HG03159 (cell line): ENCODE measurements at regions not wholly inside any gene's neighbourhood (a gene's known extent, or its start where the extent isn't known, plus 50 kb on each side); places are given as distances from the start of the nearest gene placed in this dataset.

ENCODE experiments used
- ATAC-seq: cut with Tn5 transposase; IDR thresholded peaks from one replicate; pipeline ENCODE4 v1.9.1; 2021; ENCODE audit warnings: mild to moderate bottlenecking, moderate library complexity; ENCODE audit not compliant: unreplicated experiment

DNA sequence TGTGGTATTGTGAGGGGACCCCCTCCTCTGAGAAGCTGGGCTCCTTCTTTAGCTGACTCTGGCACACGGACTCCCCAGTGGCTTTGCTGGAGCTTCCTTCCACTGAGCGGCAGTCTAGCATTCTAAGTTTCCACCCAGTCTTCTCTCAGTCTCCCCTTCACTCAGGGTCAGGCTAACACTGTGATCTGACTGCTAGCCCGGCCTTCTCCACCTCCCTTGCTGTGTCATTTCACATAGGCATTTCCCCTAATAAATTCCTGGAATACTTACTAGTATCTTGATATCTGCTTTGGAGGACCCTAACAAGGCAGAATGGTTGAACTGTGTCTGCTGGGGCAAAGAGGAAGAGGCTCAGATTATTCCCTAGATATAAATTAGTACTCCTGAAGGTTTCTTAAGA, 106.2 kb upstream of the THBS1 start:
- ATAC-seq: no peak

GRCh38 chr15:39478996-39479395, 101.9 kb upstream of the THBS1 start:
- ATAC-seq: no peak

DNA sequence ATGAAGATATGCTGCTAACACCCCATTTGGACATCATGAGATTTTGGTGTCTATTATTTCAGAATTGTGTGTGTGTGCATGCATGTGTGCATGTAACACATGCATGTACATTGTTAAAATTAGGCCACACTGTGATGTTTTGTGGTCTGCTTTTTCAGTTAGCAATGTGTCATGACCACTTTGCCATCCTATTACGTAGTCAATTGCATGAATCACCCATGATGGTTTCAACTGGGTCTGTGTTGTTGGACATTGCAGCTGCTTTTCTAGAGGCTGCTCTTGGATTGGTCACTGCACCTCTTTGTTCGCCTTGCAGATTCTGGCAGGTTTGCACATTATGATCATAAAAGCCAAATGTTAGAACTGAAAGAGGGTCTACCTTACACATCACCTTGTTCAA, 101.0 kb upstream of the THBS1 start:
- ATAC-seq: no peak

DNA sequence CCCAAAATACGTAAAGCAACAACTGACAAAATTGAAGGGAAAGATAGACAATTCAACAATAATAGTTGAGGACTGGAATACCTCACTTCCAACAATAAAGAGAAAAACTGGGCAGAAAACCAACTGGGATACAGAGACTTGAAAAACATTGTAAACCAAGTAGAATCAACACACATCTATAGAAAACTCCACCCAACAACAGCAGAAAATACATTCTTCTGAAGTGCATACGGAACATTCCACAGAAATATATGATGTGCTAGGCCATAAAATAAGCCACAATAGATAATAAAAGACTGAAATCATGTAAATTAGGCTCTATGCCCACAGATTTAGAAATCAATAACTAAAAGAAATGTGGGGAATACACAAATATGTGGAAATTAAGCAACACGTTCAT, 98.4 kb upstream of the THBS1 start:
- ATAC-seq: no peak

- no peak for ATAC-seq
These were observed 94.0 kb upstream of the THBS1 start for GRCh38 chr15:39486621-39487457.

DNA sequence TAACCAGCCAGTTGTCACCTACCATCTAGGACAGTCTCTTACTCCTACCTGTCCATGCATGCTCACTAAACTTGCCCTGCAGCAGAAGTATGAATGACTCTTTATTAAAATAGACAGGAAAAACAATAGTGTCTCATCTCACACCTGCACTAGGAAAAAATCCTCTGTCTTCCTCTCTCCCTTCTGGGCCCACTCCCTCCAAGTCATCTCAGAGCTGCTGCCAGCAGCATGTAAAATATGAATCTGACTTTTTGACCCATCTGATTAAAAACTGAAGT, 93.5 kb upstream of the THBS1 start:
- ATAC-seq: no peak

- ATAC-seq: no peak
These were observed 92.4 kb upstream of the THBS1 start for GRCh38 chr15:39488516-39488915.

DNA sequence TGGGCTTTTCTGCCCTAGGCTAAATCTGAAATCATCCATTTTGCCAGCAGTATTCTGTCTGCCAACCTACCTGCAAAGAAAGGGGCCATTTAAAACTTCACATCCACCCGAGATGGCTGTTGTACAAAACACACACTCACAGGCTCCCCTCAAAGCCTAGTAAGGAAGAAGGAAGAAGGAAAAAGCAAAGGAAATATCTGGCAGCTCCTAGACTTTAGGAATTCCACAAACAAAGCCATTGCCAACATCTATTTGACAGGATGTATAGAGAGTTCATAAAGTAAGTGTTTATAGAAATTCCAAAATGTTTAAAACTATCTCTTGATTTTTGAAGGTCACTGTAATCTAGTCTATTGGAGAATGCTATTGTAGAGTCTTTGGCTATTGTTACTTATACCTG, 91.9 kb upstream of the THBS1 start:
- ATAC-seq: no peak

- ATAC-seq: no peak
These were observed 89.6 kb upstream of the THBS1 start for GRCh38 chr15:39491115-39491885.

DNA sequence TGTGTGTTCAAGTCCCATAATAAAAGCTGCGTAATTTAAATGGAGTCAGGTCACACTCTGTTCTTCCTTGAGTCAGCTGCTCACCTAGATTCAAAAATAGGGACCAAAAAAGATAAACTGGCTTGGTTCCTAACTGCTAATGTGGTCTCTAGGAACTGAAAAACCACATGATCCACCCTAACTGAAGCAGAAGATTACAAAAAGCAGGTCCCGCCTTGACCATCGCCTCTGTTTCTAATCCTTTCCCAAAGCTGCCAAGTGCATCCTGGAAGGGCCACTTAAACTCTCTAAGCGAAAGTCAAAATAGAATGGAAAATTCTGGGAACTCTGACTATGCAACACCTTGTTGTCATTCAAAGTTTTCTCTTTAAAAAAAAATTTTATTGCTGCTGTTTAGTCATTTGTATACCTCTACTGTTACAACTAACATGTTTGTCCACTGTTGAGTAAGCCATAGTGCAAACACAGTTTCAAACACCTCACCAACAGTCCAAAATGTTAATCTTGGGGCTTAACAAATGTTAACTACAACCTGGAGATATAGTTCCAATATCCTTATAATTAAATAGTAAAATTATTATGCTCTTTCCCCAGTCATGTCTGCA, 88.9 kb upstream of the THBS1 start:
- no peak for ATAC-seq

DNA sequence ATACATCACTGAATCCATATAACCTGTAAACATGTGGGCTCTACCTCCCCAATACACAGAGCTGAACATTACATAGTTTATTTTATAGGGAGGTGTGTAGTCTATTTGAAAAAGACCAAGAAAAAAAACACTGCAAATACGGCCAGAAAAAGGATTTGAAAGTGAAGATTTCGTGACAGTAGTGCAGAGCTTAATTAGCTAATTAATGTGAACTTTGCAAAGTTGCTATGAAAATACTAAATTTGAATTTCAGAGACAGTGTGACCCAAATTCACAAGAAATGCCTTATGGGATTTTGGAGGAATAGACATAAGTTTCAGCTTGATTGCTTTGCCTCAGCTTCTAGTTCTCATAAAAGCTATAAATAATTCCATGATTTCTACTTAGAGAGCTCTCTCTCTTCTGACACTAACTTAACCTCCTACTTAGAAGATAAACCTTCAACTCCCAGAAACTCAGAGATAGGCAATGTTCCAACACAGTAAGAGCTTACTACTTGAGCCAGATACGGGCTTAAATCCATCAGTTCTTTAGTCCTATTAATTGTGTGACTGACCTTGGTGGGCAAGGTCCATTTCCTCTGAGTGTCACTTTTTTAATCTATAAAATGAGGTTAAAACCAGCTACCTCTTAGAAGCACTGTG, 87.3 kb upstream of the THBS1 start:
- no peak for ATAC-seq

DNA sequence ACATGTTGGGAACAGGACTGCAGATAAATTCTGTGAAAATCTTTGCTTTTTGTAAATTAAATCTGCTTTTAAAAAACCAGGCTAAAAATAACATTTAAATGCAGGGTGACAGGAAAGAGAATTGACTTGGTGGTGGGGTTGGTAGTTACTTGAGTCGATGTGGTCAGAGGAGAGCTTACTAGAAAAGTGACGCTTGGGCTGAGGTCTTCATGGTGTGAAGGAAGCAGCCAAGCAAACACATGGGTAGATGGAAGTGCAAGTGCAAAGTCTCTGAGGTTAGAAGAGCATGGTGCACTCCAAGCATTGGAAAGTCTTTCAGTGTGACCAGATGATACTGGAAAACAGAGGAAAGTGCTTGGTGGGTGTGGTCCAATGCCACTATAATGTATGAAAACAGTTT, 86.4 kb upstream of the THBS1 start:
- ATAC-seq: no peak

DNA sequence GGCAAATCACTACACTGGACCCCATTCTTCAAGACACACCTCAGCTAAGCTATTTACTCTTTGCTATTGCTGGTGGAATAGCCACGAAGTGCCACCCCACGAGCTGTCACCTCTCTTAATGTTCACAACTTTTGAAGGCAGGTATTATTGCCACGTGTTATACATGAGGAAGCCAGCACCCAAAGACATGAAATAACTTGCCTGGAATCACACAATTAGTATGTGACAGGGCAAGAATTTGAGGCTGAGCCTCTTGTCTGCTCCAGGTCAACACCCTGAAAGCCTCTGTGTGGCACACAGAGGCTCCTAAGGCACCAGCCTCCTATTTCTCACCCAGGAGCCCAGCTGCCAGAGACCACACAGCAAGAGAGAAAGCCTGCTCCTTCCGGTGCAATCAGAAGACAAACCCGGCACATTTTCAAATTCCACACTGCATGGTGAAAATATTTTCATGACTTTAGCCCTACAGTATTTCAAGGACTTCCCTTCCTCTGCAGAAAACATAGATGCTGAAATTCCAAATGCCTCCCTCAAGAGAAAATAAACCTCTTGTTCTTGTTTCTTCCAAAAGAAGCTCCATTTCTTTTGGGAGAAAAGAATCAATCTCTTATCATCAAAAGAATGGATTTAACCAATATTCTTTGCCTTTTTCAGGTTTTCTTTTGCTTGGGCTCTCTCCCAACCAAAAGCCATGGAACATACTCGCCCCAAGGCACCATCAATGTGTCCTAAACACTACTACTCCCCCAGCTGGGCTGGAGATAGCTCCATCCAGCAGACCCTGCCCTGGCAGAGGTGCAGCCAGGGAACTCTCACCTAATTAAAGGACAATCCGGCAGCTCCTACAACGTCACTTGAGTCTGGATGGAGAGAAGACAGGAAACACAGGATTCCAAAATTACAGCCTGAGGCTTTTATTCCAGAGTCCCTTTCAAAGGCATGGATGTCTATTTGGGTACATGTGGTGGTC, 84.7 kb upstream of the THBS1 start:
- no peak for ATAC-seq

- ATAC-seq: no peak
These were observed 83.7 kb upstream of the THBS1 start for GRCh38 chr15:39497016-39497758.

DNA sequence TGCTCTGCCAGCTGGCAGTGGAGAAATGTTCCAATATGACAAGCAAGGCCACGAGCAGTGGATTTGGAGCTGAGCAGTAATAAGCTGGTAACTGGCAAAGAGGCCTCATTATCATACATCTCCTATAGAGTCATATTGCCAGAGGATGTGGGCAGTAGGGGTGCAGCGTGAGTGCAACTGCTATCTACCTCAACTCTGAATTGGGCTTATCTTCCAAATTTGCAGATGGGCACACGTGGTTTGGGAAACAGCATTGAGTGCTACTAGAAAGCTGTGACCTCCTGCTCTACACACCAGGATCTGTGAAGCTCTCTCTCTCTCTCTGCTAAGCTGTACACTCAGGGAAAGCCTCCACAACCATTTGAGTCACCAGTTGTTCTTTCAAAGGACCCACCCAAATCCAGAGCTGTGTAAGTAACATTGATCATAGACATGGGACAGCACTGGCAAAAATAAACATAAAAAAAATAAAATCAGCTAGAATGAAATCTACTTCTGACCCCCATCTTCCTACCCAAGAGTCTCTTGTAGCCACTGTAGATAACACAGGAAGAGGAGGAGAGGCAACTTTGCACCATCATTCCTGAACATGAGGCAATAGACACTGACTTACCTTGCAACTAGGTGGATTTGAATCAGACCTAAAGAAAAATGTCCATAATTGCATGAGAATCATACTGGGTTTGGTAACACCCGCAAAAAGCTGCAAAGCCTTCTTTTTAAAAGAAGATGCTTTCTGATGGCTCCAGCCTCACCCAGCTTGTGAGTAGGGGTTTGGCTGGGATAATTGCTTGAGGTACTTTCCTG, 82.9 kb upstream of the THBS1 start:
- ATAC-seq: no peak

GRCh38 chr15:39498629-39499028, 82.2 kb upstream of the THBS1 start:
- no peak for ATAC-seq

DNA sequence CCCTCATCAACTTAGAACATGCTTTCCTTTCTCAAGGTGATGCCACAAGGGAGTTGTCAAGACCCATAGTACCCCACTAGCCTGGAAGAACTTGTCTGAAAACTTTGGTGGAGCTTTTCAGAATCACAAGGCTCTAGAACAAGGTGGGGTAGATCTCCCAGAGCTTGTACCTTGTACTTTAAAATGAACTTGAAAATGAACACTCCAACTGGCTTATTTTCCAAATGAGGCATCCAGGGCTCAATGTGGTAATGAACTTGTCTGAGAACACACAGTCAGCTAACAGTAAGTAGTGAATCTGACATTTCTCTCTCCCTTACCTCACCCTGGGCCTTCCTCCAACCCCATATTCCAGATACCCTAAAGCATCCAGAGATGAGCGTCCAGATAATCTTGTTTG, 81.8 kb upstream of the THBS1 start:
- ATAC-seq: no peak

- no peak for ATAC-seq
These were observed 81.2 kb upstream of the THBS1 start for GRCh38 chr15:39499681-39500080.
